Stomach (tissue), 8 donors: ENCODE measurements at regions not wholly inside any gene's neighbourhood (a gene's known extent, or its start where the extent isn't known, plus 50 kb on each side); places are given as distances from the start of the nearest gene placed in this dataset.

Experiments
- DNase-seq, 2 donors: peaks; one replicate each; pipeline versions ENCODE4 v3.0.0 to v3.0.0-alpha.2; 2013 to 2019
- H3K27ac ChIP-seq, 5 donors: fragments of 200-600 bp in 4 of 5; sonication (generic) in 4 of 5; one replicate each; pipeline ENCODE4 v1.5.1; 2013 to 2019; ENCODE audit warnings: mild to moderate bottlenecking in 1 of 5, moderate library complexity in 1 of 5
- H3K27me3 ChIP-seq, 3 donors: fragments of 200-600 bp; sonication (generic); one replicate each; pipeline ENCODE4 v1.5.1; 2017 to 2019; ENCODE audit warnings: mixed run types in 1 of 3
- H3K36me3 ChIP-seq, 4 donors: fragments of 200-600 bp; sonication (generic); 1 replicate in 3 of 4; 2 replicates in 1 of 4; pipeline ENCODE4 v1.5.1; 2016 to 2019
- H3K4me1 ChIP-seq, 4 donors: fragments of 200-600 bp; sonication (generic); one replicate each; pipeline ENCODE4 v1.5.1; 2016 to 2019
- H3K4me3 ChIP-seq, 4 donors: fragments of 200-600 bp; sonication (generic) in 3 of 4; one replicate each; pipeline ENCODE4 v1.5.1; 2016 to 2019; ENCODE audit warnings: mild to moderate bottlenecking in 1 of 4
- H3K9me3 ChIP-seq, 4 donors: fragments of 200-600 bp; sonication (generic); one replicate each; pipeline ENCODE4 v1.5.1; 2016 to 2019
- EP300 ChIP-seq: sonication (generic); formaldehyde crosslinking; IDR thresholded peaks from one replicate; pipeline ENCODE4 v1.6.1; 2017; ENCODE audit warnings: antibody characterized with exemption
- POLR2A ChIP-seq, 4 donors: fragments of 450-650 bp; IDR thresholded peaks; one replicate each; pipeline ENCODE4 v1.6.1; 2016; ENCODE audit warnings: antibody characterized with exemption in 4 of 4, control low read depth in 2 of 4, mild to moderate bottlenecking in 1 of 4, moderate library complexity in 1 of 4
- POLR2AphosphoS5 ChIP-seq, 3 donors: sonication (generic); formaldehyde crosslinking; IDR thresholded peaks; one replicate each; pipeline ENCODE4 v1.6.1; 2016; ENCODE audit warnings: antibody characterized with exemption in 3 of 3
- WGBS, 5 donors: extraction: QIAGEN DNeasy Blood & Tissue Kit in 3 of 5; methylation state at CpG; one replicate each; pipeline versions ENCODE4 v1.1.5 to v1.1.7; 2013 to 2018; 5-methylcytosine and 5-hydroxymethylcytosine counted together
- intact Hi-C: fragments of 100-400 bp; cut with DNase I; formaldehyde crosslinking; loops from one replicate; pipeline ENCODE4 v1.15.1; 2023; ENCODE audit warnings: low total_unique reads
- TF ChIP-seq, protein P1 (sequence below), 7 experiments: fragments of 450-650 bp in 4 of 7; fragments of 200-600 bp in 3 of 7; sonication (generic) in 3 of 7; IDR thresholded peaks; one replicate each; pipeline ENCODE4 v1.5.1; 2016 to 2019; ENCODE audit warnings: antibody characterized with exemption in 7 of 7, control low read depth in 2 of 7, mild to moderate bottlenecking in 1 of 7
- donor health status: healthy with polysubstance abuse.
- donor health status: Bipolar disorder and iron deficiency.
- donor health status: healthy.

GRCh38 chr1:224504297-224505041, 69.9 kb upstream of the WDR26 start:
- Histone ChIP-seq H3K4me1 (peaks cover 32 to 55% (median 42%) of the 10 kb centered on the region in 4 donors), H3K9me3 (no peaks in the 10 kb centered on the region), H3K27me3 (no peaks in the 10 kb centered on the region), H3K36me3 (no peaks in the 10 kb centered on the region), H3K27ac (peak overlapping the region in 4 of 5 donors; percentile 79 to 87 (median 82)), H3K4me3 (no peak overlapping the region)
- TF ChIP-seq EP300 (no peak), POLR2AphosphoS5 (IDR thresholded peaks at IDR 0.05) (no peak), POLR2A (IDR thresholded peaks at IDR 0.05) (no peak)
- TF ChIP-seq, protein P1, sequence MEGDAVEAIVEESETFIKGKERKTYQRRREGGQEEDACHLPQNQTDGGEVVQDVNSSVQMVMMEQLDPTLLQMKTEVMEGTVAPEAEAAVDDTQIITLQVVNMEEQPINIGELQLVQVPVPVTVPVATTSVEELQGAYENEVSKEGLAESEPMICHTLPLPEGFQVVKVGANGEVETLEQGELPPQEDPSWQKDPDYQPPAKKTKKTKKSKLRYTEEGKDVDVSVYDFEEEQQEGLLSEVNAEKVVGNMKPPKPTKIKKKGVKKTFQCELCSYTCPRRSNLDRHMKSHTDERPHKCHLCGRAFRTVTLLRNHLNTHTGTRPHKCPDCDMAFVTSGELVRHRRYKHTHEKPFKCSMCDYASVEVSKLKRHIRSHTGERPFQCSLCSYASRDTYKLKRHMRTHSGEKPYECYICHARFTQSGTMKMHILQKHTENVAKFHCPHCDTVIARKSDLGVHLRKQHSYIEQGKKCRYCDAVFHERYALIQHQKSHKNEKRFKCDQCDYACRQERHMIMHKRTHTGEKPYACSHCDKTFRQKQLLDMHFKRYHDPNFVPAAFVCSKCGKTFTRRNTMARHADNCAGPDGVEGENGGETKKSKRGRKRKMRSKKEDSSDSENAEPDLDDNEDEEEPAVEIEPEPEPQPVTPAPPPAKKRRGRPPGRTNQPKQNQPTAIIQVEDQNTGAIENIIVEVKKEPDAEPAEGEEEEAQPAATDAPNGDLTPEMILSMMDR (IDR thresholded peaks at IDR 0.05): no peak
- WGBS, 5 donors: 59 to 72% (median 64%) methylated on average over 4 of the region's 4 CpGs
- intact Hi-C loops: no loop called here
- DNase-seq: no peak

DNA sequence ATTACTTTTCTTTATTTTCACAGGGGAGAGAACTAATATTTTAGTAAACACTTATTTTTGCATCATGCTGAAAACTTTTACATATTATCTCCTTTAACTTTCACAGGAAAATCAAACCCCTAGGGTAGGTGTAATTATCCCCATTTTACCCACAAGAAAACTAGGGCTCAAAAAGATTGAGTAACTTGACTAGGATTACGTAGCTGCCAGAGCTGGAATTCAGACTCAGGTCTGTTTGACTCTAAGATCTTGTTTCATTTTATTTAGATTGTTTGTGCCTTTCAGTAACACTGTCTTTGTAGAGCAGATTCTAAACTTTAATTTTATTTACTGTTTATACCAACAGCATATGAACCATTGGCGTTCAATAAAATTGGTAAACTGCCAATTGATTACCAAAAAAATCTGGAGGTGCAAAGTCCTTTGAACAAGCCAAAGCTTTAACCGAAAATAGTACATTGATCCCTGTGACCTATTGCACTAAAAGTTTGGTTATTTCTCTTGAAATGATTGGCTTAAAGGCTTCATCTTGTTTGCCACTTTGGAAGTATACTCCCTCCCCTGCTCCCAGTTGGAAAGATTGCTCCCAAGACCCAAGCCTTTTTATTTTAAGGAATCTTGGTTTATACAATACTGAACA, 71.0 kb upstream of the WDR26 start:
- no peak overlapping the region for H3K27ac ChIP-seq

DNA sequence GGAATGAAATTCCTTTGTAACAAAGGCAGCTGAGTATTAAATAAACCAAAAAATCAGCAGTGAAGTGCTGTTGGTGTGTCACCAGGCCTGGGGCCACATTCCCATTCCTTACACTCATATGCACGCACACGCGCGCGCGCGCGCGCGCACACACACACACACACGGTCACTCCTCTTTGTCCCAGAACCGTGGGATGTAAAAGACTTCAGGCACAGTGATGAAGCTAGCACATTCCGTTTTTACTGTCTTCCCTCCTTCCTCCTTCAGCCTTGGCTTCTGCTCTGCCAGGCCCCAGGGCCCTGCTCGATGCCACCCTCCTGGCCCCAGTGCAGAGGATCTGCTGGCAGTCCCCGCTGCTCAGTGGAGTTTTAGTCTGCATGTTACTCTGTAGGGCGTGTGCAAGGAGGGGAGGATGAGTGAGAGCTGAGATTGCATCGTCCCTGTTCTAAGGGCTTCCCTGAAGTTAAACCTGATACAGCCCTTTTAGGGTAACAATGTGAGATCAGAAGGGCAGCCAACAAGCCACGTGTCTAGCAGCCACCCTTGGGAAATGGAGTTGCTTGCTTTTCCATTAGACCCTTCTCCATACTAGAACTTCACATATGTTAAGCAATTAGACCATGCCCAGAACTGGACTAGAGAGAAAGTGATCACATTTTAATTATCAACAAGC, 71.7 kb upstream of the WDR26 start:
- Histone ChIP-seq H3K4me1 (peaks cover 32 to 68% (median 49%) of the 10 kb centered on the region in 4 donors), H3K27me3 (no peaks in the 10 kb centered on the region), H3K9me3 (no peaks in the 10 kb centered on the region), H3K36me3 (no peaks in the 10 kb centered on the region), H3K27ac (no peak overlapping the region), H3K4me3 (no peak overlapping the region)
- no peak for TF ChIP-seq POLR2AphosphoS5 (IDR thresholded peaks at IDR 0.05)
- 71 to 85% (median 76%) methylated on average over 18 of the region's 18 CpGs for WGBS, 5 donors
- DNase-seq: no peak
- intact Hi-C loops: no loop called here

More for the DNA sequence above, 71.0 kb upstream of the WDR26 start:
- TF ChIP-seq POLR2AphosphoS5 (IDR thresholded peaks at IDR 0.05) (no peak), POLR2A (IDR thresholded peaks at IDR 0.05) (no peak)
- TF ChIP-seq, protein P1 (IDR thresholded peaks at IDR 0.05): no peak
- no peaks in the 10 kb centered on the region for H3K9me3 ChIP-seq
- DNase-seq: no peak
- no peaks in the 10 kb centered on the region for H3K27me3 ChIP-seq
- WGBS, 5 donors: 36 to 58% (median 50%) methylated on average over 3 of the region's 3 CpGs
- peaks cover 32 to 64% (median 48%) of the 10 kb centered on the region in 4 donors for H3K4me1 ChIP-seq
- no peak overlapping the region for H3K4me3 ChIP-seq
- no peaks in the 10 kb centered on the region for H3K36me3 ChIP-seq
- intact Hi-C loops: no loop called here

- 53 to 58% (median 54%) methylated on average over 2 of the region's 2 CpGs for WGBS, 5 donors
- H3K27ac ChIP-seq: no peak overlapping the region
- no peak for DNase-seq
- no peaks in the 10 kb centered on the region for H3K36me3 ChIP-seq
- peaks cover 18 to 54% (median 34%) of the 10 kb centered on the region in 4 donors for H3K4me1 ChIP-seq
- no peak overlapping the region for H3K4me3 ChIP-seq
- no peaks in the 10 kb centered on the region for H3K9me3 ChIP-seq
- TF ChIP-seq POLR2AphosphoS5 (IDR thresholded peaks at IDR 0.05) (no peak), POLR2A (IDR thresholded peaks at IDR 0.05) (no peak), EP300 (no peak)
- TF ChIP-seq, protein P1 (IDR thresholded peaks at IDR 0.05): no peak
- intact Hi-C loops: no loop called here
- H3K27me3 ChIP-seq: no peaks in the 10 kb centered on the region
These were observed 73.3 kb upstream of the WDR26 start for GRCh38 chr1:224507771-224508523.
